ENCODE measurements at regions not wholly inside any gene's neighbourhood (a gene's known extent, or its start where the extent isn't known, plus 50 kb on each side); places are given as distances from the start of the nearest gene placed in this dataset.

DNA sequence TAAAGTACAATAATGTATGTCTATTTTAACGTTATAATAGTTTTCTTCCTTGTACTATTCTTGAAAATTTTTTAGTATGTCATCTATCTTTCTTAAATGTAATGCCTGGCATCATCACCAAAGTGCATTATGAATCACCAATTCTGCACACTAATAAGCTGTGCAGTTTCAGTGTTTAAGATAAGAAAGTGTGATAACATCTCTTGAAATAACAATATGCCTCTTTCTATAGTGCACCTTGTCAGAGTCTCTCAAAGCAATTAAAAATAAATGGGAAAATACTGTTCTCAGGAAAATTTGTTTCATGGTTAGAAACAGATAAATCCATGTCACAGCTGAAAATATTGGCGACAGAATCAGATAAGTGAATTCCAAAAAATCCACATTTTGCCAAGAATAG lies 457.4 kb upstream of the PCDH10 start:
- TF ChIP-seq, protein P1, sequence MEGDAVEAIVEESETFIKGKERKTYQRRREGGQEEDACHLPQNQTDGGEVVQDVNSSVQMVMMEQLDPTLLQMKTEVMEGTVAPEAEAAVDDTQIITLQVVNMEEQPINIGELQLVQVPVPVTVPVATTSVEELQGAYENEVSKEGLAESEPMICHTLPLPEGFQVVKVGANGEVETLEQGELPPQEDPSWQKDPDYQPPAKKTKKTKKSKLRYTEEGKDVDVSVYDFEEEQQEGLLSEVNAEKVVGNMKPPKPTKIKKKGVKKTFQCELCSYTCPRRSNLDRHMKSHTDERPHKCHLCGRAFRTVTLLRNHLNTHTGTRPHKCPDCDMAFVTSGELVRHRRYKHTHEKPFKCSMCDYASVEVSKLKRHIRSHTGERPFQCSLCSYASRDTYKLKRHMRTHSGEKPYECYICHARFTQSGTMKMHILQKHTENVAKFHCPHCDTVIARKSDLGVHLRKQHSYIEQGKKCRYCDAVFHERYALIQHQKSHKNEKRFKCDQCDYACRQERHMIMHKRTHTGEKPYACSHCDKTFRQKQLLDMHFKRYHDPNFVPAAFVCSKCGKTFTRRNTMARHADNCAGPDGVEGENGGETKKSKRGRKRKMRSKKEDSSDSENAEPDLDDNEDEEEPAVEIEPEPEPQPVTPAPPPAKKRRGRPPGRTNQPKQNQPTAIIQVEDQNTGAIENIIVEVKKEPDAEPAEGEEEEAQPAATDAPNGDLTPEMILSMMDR (IDR thresholded peaks at IDR 0.05; ENCODE audit: insufficient read depth, low read length, poor library complexity, severe bottlenecking): no peak
- no peak for TF ChIP-seq EZH2phosphoT487 (conservative IDR thresholded peaks at IDR 0.05; ENCODE audit: low read length)

All from SU-DHL-6 (cell line).